HG02938 (cell line): ENCODE measurements at regions not wholly inside any gene's neighbourhood (a gene's known extent, or its start where the extent isn't known, plus 50 kb on each side); places are given as distances from the start of the nearest gene placed in this dataset.
"Not testable (repeated sequence)": the region's sequence is repeated elsewhere in the genome, so short reads cannot be mapped to it uniquely, and the experiment has no call there.

Experiments used
- ATAC-seq: cut with Tn5 transposase; IDR thresholded peaks from one replicate; pipeline ENCODE4 v1.9.1; 2021; ENCODE audit warnings: mild to moderate bottlenecking, moderate library complexity; ENCODE audit not compliant: unreplicated experiment

DNA sequence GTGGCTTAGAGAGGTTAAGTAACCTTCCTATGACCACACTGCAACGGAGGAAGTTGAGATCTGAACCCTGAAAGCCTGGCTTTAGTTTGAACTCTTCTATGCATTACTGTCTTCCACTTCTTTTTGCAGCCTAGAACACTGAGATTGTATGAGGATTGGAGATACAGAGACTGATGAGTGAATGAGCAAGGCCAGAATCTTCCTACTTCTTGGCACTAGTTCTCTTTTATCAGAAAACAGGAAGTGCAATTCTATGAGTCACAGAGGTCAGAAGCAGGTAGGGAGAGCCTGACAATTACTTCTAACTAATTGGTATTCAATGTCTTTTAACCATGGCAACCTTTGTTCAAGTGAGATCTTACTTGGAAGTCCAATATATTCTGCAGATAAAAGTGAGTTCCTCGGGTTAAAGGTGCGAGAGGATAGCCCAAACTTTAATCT is 219.0 kb downstream of the SHQ1 start:
- ATAC-seq, result peak; percentile 55

DNA sequence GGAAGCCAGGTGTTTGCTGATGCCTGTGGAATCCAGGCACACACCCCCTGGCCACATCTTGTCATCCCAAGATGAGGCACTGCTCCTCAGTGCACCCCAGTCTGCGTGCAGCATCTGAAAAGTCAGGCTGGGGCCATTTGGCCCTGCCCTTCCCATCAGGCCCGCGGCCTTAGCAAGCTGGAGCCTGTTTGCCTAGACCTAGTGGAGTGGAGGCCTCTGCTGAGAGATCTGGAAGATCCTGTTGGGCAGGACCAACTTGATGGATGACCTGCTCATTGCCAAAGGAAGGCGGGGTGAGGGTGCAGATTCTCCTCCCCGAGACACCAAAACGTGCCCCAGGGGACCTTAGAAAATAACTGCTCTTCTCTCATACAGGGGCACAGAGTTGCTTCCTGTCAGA is 220.2 kb downstream of the SHQ1 start:
- ATAC-seq, result no peak

DNA sequence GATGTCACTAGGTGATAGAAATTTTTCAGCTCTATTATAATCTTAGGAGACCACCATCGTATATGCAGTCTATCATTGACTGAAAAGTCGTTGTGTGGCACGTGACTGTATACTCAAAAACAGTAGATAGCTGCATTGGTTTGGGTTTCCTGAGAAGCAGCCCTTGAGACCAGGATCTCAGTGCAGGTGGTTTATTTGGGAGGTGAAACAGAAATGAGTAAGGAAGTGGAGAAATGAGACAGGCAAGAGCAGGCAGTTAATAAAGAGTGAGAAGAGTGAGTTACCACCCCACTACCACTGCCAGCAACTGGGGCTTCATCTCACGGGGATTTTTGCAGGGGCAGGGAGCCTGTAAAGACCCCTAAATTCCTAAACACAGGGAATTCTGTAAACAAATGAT is 221.0 kb downstream of the SHQ1 start:
- ATAC-seq, result no peak

DNA sequence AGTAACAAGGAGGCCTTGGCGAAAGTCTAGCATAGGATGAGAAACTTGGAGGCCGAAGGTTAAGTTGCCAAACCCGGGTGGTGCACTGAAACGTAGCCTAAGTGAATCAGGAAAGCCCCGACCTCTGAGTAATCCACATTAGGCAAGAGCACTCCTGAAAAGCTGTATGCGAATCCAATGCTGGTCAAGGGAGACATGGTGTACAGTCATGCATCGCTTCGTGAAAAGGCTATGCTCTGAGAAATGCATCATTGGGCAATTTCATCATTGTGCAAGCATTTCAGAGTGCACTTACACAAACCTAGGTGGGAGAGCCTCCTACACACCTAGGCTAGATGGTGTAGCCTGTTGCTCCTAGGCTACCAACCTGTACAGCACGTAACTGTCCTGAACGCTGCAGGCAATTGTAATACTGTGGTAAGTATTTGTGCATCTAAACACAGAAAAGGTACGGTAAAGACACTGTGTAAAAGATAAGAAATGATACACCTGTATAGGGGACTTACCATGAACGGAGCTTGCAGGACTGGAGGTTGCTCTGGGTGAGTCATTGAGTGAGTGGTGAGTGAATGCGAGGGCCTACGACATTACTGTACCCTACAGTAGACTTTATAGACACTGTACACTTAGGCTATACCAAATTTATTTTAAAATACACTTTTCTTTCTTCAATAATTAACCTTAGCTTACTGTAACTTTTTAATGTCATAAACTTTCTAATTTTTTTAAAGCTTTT is 222.5 kb downstream of the SHQ1 start:
- no peak for ATAC-seq

DNA sequence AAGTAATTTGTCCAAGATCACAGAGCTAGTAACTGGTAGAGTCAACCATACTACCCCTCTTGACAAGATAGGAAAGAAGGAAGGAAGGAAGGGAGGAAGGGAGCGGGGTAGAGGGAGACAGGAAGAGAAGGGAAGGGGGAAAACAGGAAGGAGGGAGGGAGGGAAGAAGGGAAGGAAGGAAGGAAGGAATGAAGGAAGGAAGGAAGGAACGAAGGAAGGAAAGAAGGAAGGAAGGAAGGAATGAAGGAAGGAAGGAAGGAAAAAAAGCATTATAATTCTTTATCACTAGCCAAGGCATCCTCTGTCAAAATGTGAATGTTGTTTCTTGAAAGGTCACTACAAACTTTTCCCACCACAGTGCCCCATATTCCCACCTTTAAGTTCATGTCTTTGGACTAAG is 223.6 kb downstream of the SHQ1 start:
- no peak for ATAC-seq

DNA sequence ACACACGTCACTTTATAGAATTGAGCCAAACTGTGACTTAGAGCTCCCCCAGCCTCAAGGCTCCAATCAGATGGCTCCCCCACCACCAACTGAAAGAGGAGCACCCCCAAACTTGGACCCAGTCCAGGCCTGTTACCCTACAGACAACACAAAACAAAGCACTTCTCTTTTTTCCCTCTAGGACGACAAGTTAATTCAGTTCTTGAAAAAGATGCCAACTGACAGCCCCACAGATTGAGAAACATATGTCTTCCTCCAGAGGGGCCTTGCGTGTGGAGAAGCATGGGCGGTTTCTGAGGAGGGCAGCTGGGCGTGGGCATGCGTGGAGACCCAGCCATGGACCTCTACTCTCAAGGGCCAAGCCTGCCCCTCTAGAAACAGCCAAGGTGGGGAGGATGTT is 229.5 kb downstream of the SHQ1 start:
- ATAC-seq, result no peak

DNA sequence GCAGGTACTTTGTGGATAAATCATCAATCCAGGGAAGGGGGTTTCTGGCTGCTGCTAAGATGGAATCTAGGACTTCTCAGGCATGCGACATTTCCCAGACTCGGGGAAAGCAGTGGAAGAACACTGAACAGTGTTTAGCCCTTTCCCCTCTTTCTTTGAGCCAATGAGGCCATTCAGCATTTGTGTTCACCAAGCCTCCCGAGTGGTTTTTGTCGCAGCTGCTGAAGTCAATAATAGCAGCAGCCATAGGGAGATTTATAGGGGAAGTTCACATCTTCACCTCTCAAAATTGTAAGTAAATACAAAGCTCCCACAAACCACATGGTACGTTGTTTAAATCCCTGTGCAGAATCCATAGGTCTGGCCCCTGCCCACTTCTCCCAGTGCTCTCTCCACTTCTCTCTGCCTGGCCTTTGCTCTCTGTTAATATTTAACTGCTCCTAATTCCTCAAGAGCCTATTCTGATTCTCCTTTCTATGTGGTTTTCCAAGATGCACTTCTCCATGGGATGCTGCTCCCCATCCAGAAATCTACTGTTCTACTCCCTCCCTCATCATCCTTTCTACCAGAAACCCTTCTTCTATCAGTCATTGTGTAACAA is 230.7 kb downstream of the SHQ1 start:
- no peak for ATAC-seq

DNA sequence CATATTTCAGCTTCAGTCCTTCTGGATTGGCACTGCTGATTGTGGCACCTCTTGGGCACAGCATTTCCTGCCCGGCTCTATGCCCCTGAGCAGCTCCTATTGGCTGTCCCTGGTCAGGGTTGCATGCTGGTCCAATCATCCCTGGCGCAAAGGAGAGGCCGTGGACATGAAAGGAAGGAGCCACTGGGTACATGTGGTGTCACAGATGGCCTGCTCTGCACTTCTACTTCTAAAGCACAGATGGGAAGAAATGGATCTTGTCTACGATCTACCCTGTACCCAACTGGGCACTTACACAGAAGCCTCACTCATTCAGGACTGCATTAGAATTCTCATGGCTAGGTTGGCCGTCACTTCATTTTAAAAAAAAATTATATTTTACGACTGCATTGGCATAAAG is 232.5 kb downstream of the SHQ1 start:
- no peak for ATAC-seq

DNA sequence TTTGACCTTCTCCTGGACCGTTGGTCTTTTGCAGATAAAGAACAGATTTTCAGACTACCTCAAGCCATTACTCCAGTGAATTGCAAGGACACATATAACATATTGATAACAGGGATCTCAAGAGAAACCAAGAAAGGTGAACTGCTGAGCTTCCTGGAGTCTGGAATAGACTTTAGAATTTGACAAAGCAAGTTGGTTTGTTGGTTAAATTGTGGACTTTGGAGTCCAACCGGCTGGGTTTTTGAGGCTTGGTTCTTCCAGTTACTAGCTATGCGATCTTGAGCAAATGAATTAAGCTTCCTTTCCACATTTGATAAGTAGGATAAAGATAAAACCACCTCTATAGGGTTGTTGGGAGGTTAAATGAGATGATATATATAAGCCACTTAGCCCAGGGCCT is 233.1 kb downstream of the SHQ1 start:
- no peak for ATAC-seq

DNA sequence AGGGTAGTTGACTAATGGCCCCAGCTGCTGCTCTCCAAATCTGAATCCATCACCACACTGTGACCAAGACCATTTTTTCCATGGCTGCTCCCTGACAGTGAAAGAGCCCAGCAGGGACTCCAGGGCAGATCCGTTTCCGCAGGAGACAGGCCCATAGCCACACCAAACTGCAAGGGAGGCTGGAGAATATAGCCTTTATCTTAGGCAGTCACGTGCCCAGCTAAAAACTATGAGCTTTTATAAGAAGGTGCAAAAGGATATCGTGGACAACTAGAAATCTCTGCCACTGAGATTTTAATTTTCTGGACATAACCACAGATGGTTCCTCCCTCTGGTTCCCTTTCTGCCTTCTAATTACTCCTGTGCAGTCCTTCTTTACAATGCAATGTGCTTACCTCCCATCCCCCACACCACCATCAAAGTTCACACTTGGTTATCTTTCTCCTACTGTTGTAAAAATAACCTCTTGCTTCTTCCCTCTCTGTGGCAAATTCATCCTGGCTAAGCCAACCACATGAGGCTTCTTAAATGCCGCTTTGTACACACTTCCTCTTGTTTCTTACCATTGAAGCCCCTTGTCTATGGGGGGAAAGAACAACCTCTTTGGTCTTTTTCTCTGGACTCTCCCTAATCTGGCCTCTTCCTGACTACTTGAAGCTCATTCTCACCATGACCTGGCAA is 233.7 kb downstream of the SHQ1 start:
- ATAC-seq, result no peak

DNA sequence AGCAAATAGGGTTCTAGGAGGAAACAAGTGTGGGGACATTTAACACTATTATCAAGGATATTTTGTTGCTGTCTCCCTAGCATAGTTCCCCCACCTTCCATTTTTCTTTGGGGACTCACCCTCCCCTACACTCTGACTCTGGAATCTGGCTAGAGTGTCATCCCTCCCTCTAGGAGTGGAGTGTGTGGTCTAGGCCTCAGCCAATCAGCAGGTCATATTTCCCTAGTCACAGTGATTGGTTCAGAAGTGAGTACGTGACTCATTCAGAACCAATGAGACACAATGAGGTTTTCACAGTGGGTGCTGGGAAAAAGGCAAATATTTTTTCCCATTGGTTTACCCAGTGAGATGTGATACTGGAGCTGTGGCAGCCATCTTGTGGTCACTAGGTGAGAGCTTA is 234.4 kb downstream of the SHQ1 start:
- no peak for ATAC-seq

DNA sequence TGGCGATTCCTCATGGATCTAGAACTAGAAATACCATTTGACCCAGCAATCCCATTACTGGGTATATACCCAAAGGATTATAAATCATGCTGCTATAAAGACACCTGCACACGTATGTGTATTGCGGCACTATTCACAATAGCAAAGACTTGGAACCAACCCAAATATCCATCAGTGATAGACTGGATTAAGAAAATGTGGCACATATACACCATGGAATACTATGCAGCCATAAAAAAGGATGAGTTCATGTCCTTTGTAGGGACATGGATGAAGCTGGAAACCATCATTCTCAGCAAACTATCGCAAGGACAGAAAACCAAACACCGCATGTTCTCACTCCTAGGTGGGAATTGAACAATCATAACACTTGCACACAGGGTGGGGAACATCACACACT is 239.1 kb downstream of the SHQ1 start:
- not testable (repeated sequence) for ATAC-seq

DNA sequence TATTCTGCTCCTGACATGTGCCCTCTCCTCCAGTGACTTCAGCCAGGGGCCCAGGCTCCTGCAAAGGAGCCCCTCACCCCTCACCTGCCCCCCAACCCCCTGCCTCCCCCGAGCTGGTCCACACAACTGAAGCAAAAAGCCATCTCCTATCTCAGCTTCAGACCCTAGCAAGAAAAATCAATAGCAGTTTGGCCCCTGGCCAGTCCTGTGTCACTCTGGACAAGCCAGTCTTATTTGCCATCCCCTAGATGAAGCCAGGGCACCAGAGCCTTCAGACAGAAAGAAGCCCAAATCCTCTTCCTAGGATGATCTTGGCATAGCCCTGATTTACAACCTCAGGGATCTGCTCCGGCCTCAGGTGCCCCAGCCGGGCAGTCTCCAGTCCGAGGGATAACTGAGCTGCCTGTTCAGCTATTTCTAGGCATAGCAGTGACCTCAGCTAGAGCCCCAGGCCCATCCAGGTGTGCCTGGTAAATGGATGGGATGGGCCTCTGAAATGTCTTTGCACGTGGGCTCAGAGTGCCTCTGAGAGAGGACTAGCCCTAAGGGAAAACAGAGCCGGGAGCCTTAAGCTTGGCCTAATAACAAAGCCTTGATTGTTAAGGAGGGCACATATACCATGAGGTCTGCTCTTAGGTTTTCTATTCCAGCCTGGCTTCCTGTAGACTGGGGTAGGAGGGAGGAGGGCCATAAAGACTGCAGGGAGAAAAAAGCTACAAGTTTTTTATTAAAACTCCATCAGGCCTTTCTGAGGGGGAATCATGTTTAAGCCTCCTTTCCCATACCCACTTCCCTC is 242.0 kb downstream of the SHQ1 start:
- no peak for ATAC-seq

DNA sequence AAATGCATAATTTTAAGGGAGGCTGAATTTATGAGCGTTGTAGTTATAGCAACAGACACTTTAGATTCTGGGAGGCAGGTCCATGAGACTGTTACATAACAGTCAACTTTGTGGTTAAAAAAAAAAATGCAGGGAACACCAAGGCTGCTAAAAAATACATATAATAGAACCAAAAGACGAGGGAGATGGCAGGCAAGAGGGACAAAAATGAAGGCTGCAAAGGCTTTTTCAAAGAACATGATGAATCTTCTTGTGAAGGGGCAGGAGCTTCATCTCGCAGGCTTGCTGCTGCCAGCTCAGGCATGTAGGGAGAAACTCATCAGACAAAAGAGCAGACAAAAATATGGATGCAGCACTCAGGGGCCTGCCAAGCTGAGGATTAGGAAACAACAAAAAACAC is 243.9 kb downstream of the SHQ1 start:
- ATAC-seq, result no peak

DNA sequence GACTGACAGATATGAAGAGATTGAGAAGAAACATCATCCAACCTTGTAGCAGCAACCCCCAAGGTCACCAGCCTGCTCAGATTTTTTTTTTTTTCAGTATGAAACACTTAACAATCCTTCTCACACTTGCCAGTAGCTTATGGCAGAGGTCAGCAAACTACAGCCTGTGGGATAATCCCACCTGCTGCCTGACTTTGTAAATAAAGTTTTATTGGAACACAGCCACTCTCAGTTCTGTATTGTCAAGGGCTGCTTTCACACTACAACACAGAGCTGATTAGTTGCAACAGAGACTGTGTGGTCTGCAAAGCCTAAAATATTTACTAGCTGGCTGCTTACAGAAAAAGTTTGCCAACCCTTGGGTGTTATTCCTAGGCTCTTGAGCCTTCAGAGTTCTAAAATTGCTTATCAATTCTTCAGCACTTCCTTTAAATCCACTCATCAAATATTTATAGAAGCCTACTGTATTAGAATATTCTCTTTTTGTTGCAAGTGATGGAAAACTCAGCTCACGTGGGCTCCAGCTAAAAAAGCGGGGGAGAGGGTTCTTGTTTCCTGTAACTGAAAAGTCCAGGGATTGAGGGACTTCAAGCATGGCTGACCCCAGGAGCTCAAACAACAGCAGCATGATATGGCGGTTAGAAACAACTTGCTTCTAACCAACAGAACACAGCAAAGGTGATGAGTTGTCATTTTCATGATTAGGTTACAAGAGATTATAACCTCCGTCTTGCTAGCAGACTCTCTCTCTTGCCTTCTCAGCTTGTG is 246.1 kb downstream of the SHQ1 start:
- ATAC-seq, result no peak

DNA sequence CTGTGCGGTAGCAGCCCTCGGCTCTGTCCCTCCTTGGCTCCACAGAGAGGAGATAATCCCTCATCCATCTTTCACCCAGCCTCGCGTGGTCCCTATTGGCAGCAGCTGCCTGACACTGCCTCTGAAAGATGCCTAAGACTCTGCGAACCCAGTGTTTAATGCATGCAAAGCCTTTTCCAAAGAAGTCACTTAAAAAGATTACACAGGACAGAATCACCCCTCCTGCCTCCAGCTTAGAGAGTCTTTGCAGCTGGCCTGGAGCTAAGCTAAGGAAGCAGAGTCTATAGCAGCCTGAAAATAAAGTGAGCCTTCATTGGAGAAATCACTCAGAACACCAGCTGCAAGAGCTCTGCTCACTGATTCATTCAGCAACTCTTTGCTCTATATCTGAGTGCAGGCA is 247.2 kb downstream of the SHQ1 start:
- no peak for ATAC-seq

DNA sequence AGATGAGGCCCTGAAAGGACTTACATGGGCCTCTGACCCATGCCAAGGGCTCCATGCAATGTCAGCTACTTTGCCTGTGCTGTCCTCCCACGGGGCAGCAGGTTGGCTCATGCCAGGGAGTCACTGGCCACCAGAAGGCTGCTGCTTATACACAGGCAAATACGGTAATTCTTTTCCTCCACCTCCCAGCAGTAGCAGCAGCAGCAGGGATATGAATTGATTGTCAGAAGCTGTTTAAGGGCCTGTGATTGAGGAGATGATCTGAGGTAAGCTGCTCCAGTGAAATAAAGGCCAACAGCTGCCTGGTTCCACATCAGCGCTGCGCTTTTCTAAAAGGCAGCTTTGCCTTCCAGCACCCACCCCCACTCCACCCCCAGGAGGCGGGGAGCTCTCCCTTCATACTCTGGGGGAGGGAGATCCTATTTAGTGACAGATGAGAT is 250.5 kb downstream of the SHQ1 start:
- ATAC-seq, result no peak

DNA sequence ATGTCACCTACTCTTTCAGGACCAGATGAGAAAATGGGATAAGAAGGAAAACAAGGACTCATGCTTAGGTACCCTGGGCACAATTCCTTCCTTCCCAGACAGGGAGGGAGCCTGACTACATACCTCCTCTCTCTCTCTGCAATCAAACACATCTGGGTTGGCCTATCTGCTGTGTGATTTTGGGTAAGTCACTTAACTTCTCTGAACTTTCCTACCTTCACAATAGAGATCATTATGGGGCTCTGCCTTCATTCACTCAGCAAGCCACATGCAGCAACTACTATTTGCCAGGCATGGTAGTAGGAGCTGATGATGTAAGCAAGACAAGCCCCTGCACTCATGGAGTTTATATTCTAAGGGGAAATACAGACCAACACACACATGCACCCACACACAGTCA is 251.2 kb downstream of the SHQ1 start:
- no peak for ATAC-seq

DNA sequence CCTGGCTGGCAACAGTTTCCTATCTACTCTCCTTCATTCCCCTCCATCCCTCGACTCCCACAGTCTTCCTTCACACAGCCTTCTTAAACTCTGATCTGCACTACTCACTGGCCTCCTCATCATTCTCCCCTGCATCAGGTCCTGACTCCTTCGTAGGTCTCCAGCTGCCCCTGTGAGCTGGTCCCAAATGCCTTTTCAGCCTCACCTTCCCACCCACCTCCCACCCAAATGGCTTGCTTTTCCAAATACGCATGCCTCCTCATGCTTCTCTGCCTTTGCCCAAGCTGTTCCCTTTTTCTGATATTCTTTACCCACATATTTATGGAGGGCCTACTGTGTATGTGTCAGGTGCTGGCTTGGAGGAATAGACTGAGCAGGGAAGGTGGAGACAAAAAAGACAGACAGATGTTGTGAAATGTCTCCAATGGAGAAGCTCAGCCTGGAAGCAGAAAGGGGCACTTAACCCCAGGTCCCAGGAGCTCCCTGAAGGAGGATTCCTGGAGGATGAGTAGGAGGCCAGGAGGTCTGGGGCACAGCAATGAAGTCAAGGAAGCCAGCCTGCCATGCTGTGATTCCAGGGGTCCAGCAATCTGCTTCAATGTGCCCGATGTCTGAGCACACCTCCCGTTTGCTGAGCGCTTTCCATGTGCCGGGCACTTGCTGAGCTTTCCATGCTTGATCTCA is 252.2 kb downstream of the SHQ1 start:
- no peak for ATAC-seq

DNA sequence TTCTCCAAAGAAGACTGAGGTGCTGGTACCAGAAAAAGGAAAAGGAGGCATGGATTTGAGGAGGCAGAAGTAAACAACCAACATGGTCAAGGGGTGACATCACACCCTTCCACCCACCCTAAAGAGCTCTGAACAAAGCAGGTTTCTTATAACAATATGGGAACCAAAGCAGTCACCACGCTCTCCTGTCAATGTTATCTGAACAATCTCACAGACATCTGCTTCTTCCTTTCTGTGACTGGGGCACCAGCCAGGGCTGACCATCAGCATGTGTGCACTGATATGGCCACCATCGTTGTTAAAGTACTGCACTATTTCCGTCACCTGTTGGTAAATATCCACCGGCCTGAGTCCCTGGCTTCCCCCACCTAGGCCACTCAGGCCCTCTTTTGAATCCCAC is 252.9 kb downstream of the SHQ1 start:
- ATAC-seq, result no peak
